ENCODE measurements at regions not wholly inside any gene's neighbourhood (a gene's known extent, or its start where the extent isn't known, plus 50 kb on each side); places are given as distances from the start of the nearest gene placed in this dataset.

- H3K79me2 ChIP-seq (ENCODE audit: control insufficient read depth, insufficient read depth, low read length), result no peaks in the 10 kb centered on the region
- no peak overlapping the region for H3K4me3 ChIP-seq (replicated peaks in 1 of 3; ENCODE audit: insufficient read depth in 1 of 3, low read depth in 1 of 3, low read length in 3 of 3)
- H3K27ac ChIP-seq (ENCODE audit: insufficient read depth, low read depth, low read length), result no peak overlapping the region
- no peak overlapping the region for H3K4me2 ChIP-seq (ENCODE audit: insufficient read depth, low read length)
- TF ChIP-seq JUN (IDR thresholded peaks at IDR 0.05; ENCODE audit: borderline replicate concordance, insufficient read depth, insufficient read length, low read depth) (no peak), FOS (IDR thresholded peaks at IDR 0.05; ENCODE audit: borderline replicate concordance, insufficient read depth, low read length) (no peak), MYC (IDR thresholded peaks at IDR 0.05; ENCODE audit: low read depth, low read length) (no peak), MAX (IDR thresholded peaks at IDR 0.05; ENCODE audit: insufficient read depth, insufficient read length) (no peak), POLR2A (IDR thresholded peaks at IDR 0.05; ENCODE audit: low read depth, low read length) (no peak), POLR2AphosphoS5 (IDR thresholded peaks at IDR 0.05; ENCODE audit: insufficient read depth, low read depth, low read length) (no peak), EZH2 (IDR thresholded peaks at IDR 0.05; ENCODE audit: borderline replicate concordance, low read depth, low read length, severe bottlenecking) (no peak), GATA2 (IDR thresholded peaks at IDR 0.05; ENCODE audit: insufficient read depth, insufficient read length, low read depth, low read length) (no peak)
- TF ChIP-seq, protein P1, sequence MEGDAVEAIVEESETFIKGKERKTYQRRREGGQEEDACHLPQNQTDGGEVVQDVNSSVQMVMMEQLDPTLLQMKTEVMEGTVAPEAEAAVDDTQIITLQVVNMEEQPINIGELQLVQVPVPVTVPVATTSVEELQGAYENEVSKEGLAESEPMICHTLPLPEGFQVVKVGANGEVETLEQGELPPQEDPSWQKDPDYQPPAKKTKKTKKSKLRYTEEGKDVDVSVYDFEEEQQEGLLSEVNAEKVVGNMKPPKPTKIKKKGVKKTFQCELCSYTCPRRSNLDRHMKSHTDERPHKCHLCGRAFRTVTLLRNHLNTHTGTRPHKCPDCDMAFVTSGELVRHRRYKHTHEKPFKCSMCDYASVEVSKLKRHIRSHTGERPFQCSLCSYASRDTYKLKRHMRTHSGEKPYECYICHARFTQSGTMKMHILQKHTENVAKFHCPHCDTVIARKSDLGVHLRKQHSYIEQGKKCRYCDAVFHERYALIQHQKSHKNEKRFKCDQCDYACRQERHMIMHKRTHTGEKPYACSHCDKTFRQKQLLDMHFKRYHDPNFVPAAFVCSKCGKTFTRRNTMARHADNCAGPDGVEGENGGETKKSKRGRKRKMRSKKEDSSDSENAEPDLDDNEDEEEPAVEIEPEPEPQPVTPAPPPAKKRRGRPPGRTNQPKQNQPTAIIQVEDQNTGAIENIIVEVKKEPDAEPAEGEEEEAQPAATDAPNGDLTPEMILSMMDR (IDR thresholded peaks at IDR 0.05; ENCODE audit: extremely low read depth in 1 of 2, insufficient read depth in 1 of 2, low read depth in 1 of 2, low read length in 2 of 2), result no peak
- no peaks in the 10 kb centered on the region for H3K27me3 ChIP-seq (ENCODE audit: control insufficient read depth in 2 of 2, insufficient read depth in 2 of 2, low read length in 2 of 2)
- BruUV-seq (replicated peaks), result no TSS peak
- CTCF ChIA-PET, result no interaction called here
- no peak overlapping the region for H2AFZ ChIP-seq (ENCODE audit: low read depth, low read length)
- DNase-seq (ENCODE audit: low read depth, low spot score) (no peak), FAIRE-seq (no peak)
- H3K9me3 ChIP-seq (replicated peaks; ENCODE audit: control insufficient read depth, insufficient read depth, low read length), result peaks cover 4% of the 10 kb centered on the region
- H3K9me1 ChIP-seq (replicated peaks; ENCODE audit: control insufficient read depth, extremely low read depth, insufficient read depth, low read length), result no peaks in the 10 kb centered on the region
- intact Hi-C loops (cut with micrococcal nuclease), result no loop called here
- H4K20me1 ChIP-seq (replicated peaks; ENCODE audit: control insufficient read depth, extremely low read depth, insufficient read depth, low read length), result no peaks in the 10 kb centered on the region
- dilution Hi-C loops (cut with MboI; ENCODE audit: extremely low pct_ligation_motif_present, low sequenced_read_pairs), result no loop called here
- POLR2A ChIA-PET, result no interaction called here
- H3K9ac ChIP-seq (replicated peaks; ENCODE audit: extremely low read depth, insufficient read depth, low read length), result no peak overlapping the region
- H3K4me1 ChIP-seq (ENCODE audit: control insufficient read depth, extremely low read depth, insufficient read depth, low read length), result peaks cover 10% of the 10 kb centered on the region
- H3K36me3 ChIP-seq (ENCODE audit: control insufficient read depth in 2 of 2, extremely low read depth in 1 of 2, insufficient read depth in 2 of 2, low read length in 2 of 2), result no peaks in the 10 kb centered on the region
These were observed 2137.3 kb upstream of the CELF4 start for GRCh38 chr18:39702888-39703287.

Measured in endothelial cell of umbilical vein (primary cell).